HCT116 (cell line): ENCODE measurements at regions not wholly inside any gene's neighbourhood (a gene's known extent, or its start where the extent isn't known, plus 50 kb on each side); places are given as distances from the start of the nearest gene placed in this dataset.
A peak's percentile ranks its signal among the peaks of the same experiment; 100 is the strongest.

Experiments used
- CTCF ChIP-seq, 3 experiments: fragments of 200-600 bp in 1 of 3; sonication (generic) in 1 of 3; IDR thresholded peaks in 2 of 3; conservative IDR thresholded peaks in 1 of 3; 2 replicates each; pipeline ENCODE4 v1.5.1; 2012 to 2017; ENCODE audit warnings: low read depth in 2 of 3, low read length in 2 of 3, antibody characterized with exemption in 1 of 3, borderline replicate concordance in 1 of 3, control low read depth in 1 of 3, mild to moderate bottlenecking in 1 of 3, mixed read lengths in 1 of 3, mixed run types in 1 of 3, moderate library complexity in 1 of 3; ENCODE audit not compliant: insufficient read depth in 1 of 3
- EZH2phosphoT487 ChIP-seq: fragments of 200-600 bp; IDR thresholded peaks from 2 replicates; pipeline ENCODE4 v1.6.1; 2018; ENCODE audit warnings: antibody characterized with exemption, borderline replicate concordance
- FOSL1 ChIP-seq: IDR thresholded peaks from 2 replicates; pipeline ENCODE4 v1.6.1; 2012; ENCODE audit warnings: low read depth
- POLR2A ChIP-seq: IDR thresholded peaks from 2 replicates; pipeline ENCODE4 v1.7.0; 2011; ENCODE audit warnings: borderline replicate concordance; ENCODE audit not compliant: insufficient read depth, insufficient read length; ENCODE audit errors: extremely low read depth
- POLR2AphosphoS5 ChIP-seq: IDR thresholded peaks from 2 replicates; pipeline ENCODE4 v1.6.1; 2011; ENCODE audit warnings: mild to moderate bottlenecking, low read depth, low read length, moderate library complexity
- RAD21 ChIP-seq: IDR thresholded peaks from 2 replicates; pipeline ENCODE4 v1.6.1; 2012; ENCODE audit warnings: low read depth, mild to moderate bottlenecking
- SP1 ChIP-seq: IDR thresholded peaks from 2 replicates; pipeline ENCODE4 v1.6.1; 2012; ENCODE audit warnings: low read depth
- YY1 ChIP-seq: IDR thresholded peaks from 2 replicates; pipeline ENCODE4 v1.6.1; 2011; ENCODE audit warnings: low read length, low read depth, moderate library complexity, mild to moderate bottlenecking; ENCODE audit not compliant: insufficient replicate concordance; ENCODE audit errors: extremely low read depth
- ZNF274 ChIP-seq: fragments of 200-500 bp; sonication (Bioruptor generic); IDR thresholded peaks from 2 replicates; pipeline ENCODE4 v1.6.1; 2014; ENCODE audit warnings: mild to moderate bottlenecking, low read depth, low read length, inconsistent platforms

GRCh38 chr12:17456486-17456885, 633.5 kb downstream of the RERGL start:
- TF ChIP-seq CTCF (IDR thresholded peaks at IDR 0.05 in 2 of 3, conservative IDR thresholded peaks at IDR 0.05 in 1 of 3; ENCODE audit: borderline replicate concordance in 1 of 3, insufficient read depth in 1 of 3, low read depth in 2 of 3, low read length in 2 of 3) (no peak), EZH2phosphoT487 (no peak), POLR2AphosphoS5 (no peak), ZNF274 (no peak), POLR2A (no peak), RAD21 (no peak), SP1 (no peak), FOSL1 (peak; percentile 12; the same call in 1 of the 2 replicates), YY1 (no peak)
